SJSA1 (cell line): ENCODE measurements at regions not wholly inside any gene's neighbourhood (a gene's known extent, or its start where the extent isn't known, plus 50 kb on each side); places are given as distances from the start of the nearest gene placed in this dataset.
"Not testable (repeated sequence)": the region's sequence is repeated elsewhere in the genome, so short reads cannot be mapped to it uniquely, and the experiment has no call there.

Experiments used
- DNase-seq, 2 experiments: peaks; one replicate each; pipeline ENCODE4 v3.0.0-alpha.2; 2015 to 2020; ENCODE audit warnings: low spot score in 2 of 2, low read depth in 1 of 2
- H3K27ac ChIP-seq: fragments of 250-450 bp; sonication (Bioruptor Pico); 2 replicates; pipeline ENCODE4 v1.5.1; 2020; ENCODE audit warnings: mild to moderate bottlenecking, moderate library complexity
- H3K27me3 ChIP-seq: fragments of 250-450 bp; sonication (Bioruptor Pico); replicated peaks from 2 replicates; pipeline ENCODE4 v1.5.1; 2020; ENCODE audit warnings: mild to moderate bottlenecking, moderate library complexity
- H3K36me3 ChIP-seq: fragments of 250-450 bp; sonication (Bioruptor Pico); 2 replicates; pipeline ENCODE4 v1.5.1; 2020; ENCODE audit warnings: mild to moderate bottlenecking
- H3K4me1 ChIP-seq: fragments of 250-450 bp; sonication (Bioruptor Pico); replicated peaks from 2 replicates; pipeline ENCODE4 v1.6.1; 2021; ENCODE audit warnings: mild to moderate bottlenecking
- H3K4me3 ChIP-seq: fragments of 250-450 bp; sonication (Bioruptor Pico); 2 replicates; pipeline ENCODE4 v1.5.1; 2020; ENCODE audit warnings: mild to moderate bottlenecking
- H3K9me3 ChIP-seq: fragments of 250-450 bp; sonication (Bioruptor Pico); replicated peaks from 2 replicates; pipeline ENCODE4 v1.5.1; 2020; ENCODE audit warnings: mild to moderate bottlenecking

GRCh38 chr1:221604390-221604789 lies 137.5 kb downstream of the DUSP10 start:
- not testable (repeated sequence) for H3K4me1 ChIP-seq, H3K4me3 ChIP-seq, H3K27me3 ChIP-seq, H3K9me3 ChIP-seq, H3K27ac ChIP-seq, H3K36me3 ChIP-seq, DNase-seq

DNA sequence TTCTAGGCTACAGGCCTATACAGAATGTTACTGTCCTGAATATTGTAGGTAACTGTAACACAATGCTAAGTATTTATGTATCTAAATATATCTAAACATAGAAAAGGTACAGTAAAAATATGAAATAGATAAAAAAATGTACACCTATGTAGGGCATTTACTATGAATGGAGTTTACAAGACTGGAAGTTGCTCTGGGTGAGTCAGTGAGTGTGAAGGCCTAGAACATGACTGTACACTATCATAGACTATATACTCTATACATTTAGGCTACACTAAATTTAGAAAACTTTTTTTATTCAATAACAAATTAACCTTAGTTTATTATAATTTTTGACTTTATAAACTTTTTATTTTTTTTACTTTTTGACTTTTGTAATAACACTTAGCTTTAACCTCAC lies 136.9 kb downstream of the DUSP10 start:
- H3K4me1 ChIP-seq, result no peaks in the 10 kb centered on the region
- H3K27me3 ChIP-seq, result no peaks in the 10 kb centered on the region
- no peaks in the 10 kb centered on the region for H3K36me3 ChIP-seq
- no peak overlapping the region for H3K4me3 ChIP-seq
- DNase-seq, result no peak
- H3K27ac ChIP-seq, result no peak overlapping the region
- no peaks in the 10 kb centered on the region for H3K9me3 ChIP-seq

DNA sequence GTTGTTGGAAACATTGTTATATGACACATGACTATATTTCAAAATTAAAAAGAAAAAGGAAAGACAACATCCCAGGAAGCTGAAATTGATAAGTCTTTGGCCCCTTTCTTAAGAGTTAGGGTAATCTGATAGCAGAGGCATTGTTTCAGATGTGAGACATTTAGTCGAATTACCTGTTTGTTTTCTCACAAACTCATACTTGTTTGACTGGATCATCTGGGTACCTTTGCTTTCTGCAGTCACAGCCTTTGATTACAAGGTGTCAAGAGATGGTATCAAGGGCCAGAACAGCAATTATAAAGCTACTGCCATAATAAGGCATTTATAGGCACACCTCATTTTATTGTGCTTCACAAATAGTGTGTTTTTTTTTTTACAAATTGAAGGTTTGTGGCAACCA lies 136.3 kb downstream of the DUSP10 start:
- Histone ChIP-seq H3K9me3 (no peaks in the 10 kb centered on the region), H3K36me3 (no peaks in the 10 kb centered on the region), H3K4me3 (no peak overlapping the region), H3K27ac (no peak overlapping the region), H3K4me1 (no peaks in the 10 kb centered on the region), H3K27me3 (no peaks in the 10 kb centered on the region)
- DNase-seq, result no peak

DNA sequence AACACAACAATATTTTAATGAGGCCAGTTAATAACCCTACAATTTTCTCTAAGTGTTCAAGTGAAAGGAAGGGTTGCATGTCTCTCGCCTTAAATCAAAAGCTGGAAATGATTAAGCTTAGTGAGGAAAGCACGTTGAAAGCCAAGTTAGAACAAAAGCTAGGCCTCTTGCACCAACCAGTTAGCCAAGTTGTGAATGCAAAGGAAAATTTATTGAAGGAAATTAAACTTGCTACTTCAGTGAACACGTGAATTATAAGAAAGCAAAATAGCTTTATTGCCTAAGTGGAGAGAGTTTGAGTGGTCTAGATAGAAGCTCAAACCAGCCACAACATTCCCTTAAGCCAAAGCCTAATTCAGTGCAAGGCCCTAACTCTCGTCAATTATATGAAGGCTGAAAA lies 135.6 kb downstream of the DUSP10 start:
- H3K4me3 ChIP-seq, result no peak overlapping the region
- no peak overlapping the region for H3K27ac ChIP-seq
- no peak for DNase-seq
- no peaks in the 10 kb centered on the region for H3K9me3 ChIP-seq
- H3K27me3 ChIP-seq, result no peaks in the 10 kb centered on the region
- no peaks in the 10 kb centered on the region for H3K36me3 ChIP-seq
- H3K4me1 ChIP-seq, result no peaks in the 10 kb centered on the region

GRCh38 chr1:221608835-221609320 lies 133.0 kb downstream of the DUSP10 start:
- Histone ChIP-seq H3K4me3 (no peak overlapping the region), H3K36me3 (no peaks in the 10 kb centered on the region)
- DNase-seq, result no peak

GRCh38 chr1:221611656-221612046 lies 130.2 kb downstream of the DUSP10 start:
- H3K4me1 ChIP-seq, result peaks cover 11% of the 10 kb centered on the region
- H3K9me3 ChIP-seq, result no peaks in the 10 kb centered on the region
- no peaks in the 10 kb centered on the region for H3K27me3 ChIP-seq
- no peak overlapping the region for H3K27ac ChIP-seq
- H3K4me3 ChIP-seq, result no peak overlapping the region
- DNase-seq, result no peak
- H3K36me3 ChIP-seq, result no peaks in the 10 kb centered on the region

More at GRCh38 chr1:221608835-221609320, 133.0 kb downstream of the DUSP10 start:
- Histone ChIP-seq H3K9me3 (no peaks in the 10 kb centered on the region), H3K27me3 (no peaks in the 10 kb centered on the region), H3K27ac (no peak overlapping the region), H3K4me1 (peaks cover 11% of the 10 kb centered on the region)

- H3K9me3 ChIP-seq, result no peaks in the 10 kb centered on the region
- peaks cover 11% of the 10 kb centered on the region for H3K4me1 ChIP-seq
- no peaks in the 10 kb centered on the region for H3K36me3 ChIP-seq
- no peaks in the 10 kb centered on the region for H3K27me3 ChIP-seq
- H3K27ac ChIP-seq, result peak overlapping the region; percentile 5; the same call in 1 of the 2 replicates
- DNase-seq, result peak; percentile 52 to 73
- no peak overlapping the region for H3K4me3 ChIP-seq
Observed at GRCh38 chr1:221612047-221612777, 129.7 kb downstream of the DUSP10 start.

- Histone ChIP-seq H3K4me1 (no peaks in the 10 kb centered on the region), H3K9me3 (no peaks in the 10 kb centered on the region), H3K36me3 (no peaks in the 10 kb centered on the region), H3K27me3 (no peaks in the 10 kb centered on the region), H3K27ac (no peak overlapping the region), H3K4me3 (no peak overlapping the region)
- DNase-seq, result no peak
Observed at GRCh38 chr1:221620437-221621384, 121.2 kb downstream of the DUSP10 start.

DNA sequence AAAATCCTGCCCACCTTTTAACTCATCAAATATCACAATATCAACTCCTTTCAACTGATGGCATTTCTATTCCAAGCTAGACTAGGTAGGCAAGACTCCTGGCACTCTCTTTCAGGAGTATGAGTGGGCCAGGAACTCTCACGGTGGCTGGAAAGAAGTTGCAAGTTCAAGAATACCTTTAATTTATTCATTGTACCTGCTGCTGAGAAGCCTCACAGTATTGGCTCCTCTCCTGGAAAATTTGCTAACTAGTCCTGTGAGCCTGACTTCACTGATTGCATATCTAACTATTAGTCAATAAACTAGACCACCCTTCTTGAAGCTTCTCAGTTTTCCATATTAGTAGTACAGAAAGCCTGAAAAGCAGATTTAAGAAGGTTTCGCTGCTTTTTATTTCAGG lies 120.2 kb downstream of the DUSP10 start:
- Histone ChIP-seq H3K4me1 (no peaks in the 10 kb centered on the region), H3K36me3 (no peaks in the 10 kb centered on the region), H3K27ac (no peak overlapping the region), H3K27me3 (no peaks in the 10 kb centered on the region), H3K9me3 (no peaks in the 10 kb centered on the region), H3K4me3 (no peak overlapping the region)
- DNase-seq, result no peak

GRCh38 chr1:221622389-221622788 lies 119.5 kb downstream of the DUSP10 start:
- H3K4me1 ChIP-seq, result no peaks in the 10 kb centered on the region
- no peak for DNase-seq
- H3K36me3 ChIP-seq, result no peaks in the 10 kb centered on the region
- no peak overlapping the region for H3K27ac ChIP-seq
- H3K9me3 ChIP-seq, result no peaks in the 10 kb centered on the region
- H3K27me3 ChIP-seq, result no peaks in the 10 kb centered on the region
- no peak overlapping the region for H3K4me3 ChIP-seq

DNA sequence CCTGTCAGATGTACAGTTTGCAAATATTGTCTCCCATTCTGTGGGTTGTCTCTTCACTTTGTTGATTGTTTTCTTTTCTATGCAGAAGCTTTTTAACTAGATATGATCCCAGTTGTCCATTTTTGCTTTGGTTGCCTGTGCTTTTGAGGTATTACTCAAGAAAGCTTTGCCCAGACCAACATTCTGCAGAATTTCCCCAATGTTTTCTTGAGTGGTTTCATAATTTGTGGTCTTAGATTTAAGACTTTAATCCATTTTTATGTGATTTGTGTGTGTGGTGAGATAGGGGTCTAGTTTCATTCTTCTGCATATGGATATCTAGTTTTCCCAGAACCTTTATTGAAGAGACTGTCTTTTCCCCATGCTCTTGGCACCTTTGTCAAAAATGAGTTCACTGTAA lies 116.9 kb downstream of the DUSP10 start:
- Histone ChIP-seq H3K27ac (no peak overlapping the region), H3K9me3 (no peaks in the 10 kb centered on the region), H3K4me3 (no peak overlapping the region), H3K4me1 (no peaks in the 10 kb centered on the region), H3K36me3 (no peaks in the 10 kb centered on the region), H3K27me3 (no peaks in the 10 kb centered on the region)
- no peak for DNase-seq

- no peak for DNase-seq
- Histone ChIP-seq H3K36me3 (no peaks in the 10 kb centered on the region), H3K4me3 (no peak overlapping the region), H3K27me3 (no peaks in the 10 kb centered on the region), H3K9me3 (no peaks in the 10 kb centered on the region), H3K27ac (no peak overlapping the region), H3K4me1 (no peaks in the 10 kb centered on the region)
Observed at GRCh38 chr1:221626041-221626440, 115.8 kb downstream of the DUSP10 start.

- H3K4me1 ChIP-seq, result no peaks in the 10 kb centered on the region
- H3K27me3 ChIP-seq, result no peaks in the 10 kb centered on the region
- no peaks in the 10 kb centered on the region; the same call in 1 of the 2 replicates for H3K9me3 ChIP-seq
- H3K27ac ChIP-seq, result no peak overlapping the region
- H3K4me3 ChIP-seq, result no peak overlapping the region
- no peak for DNase-seq
- no peaks in the 10 kb centered on the region for H3K36me3 ChIP-seq
Observed at GRCh38 chr1:221630236-221630635, 111.7 kb downstream of the DUSP10 start.

GRCh38 chr1:221631556-221631955 lies 110.3 kb downstream of the DUSP10 start:
- H3K36me3 ChIP-seq, result no peaks in the 10 kb centered on the region
- no peak for DNase-seq
- H3K9me3 ChIP-seq, result no peaks in the 10 kb centered on the region; the same call in 1 of the 2 replicates
- no peaks in the 10 kb centered on the region for H3K27me3 ChIP-seq
- H3K4me3 ChIP-seq, result no peak overlapping the region
- H3K27ac ChIP-seq, result no peak overlapping the region
- no peaks in the 10 kb centered on the region; the same call in 1 of the 2 replicates for H3K4me1 ChIP-seq
